GM23338 (cell line): ENCODE measurements at regions not wholly inside any gene's neighbourhood (a gene's known extent, or its start where the extent isn't known, plus 50 kb on each side); places are given as distances from the start of the nearest gene placed in this dataset.

ENCODE experiments used
- ATAC-seq: fragments of 200-7000 bp; cut with Tn5 transposase; 3 replicates; pipeline ENCODE4 v1.9.1; 2020
- DNase-seq: peaks from one replicate; pipeline ENCODE4 v3.0.0-alpha.2; 2015; ENCODE audit warnings: low spot score
- H2AFZ ChIP-seq: fragments of 200-600 bp; sonication (generic); 2 replicates; pipeline ENCODE4 v1.8.0; 2016; ENCODE audit warnings: antibody characterized with exemption, mild to moderate bottlenecking, moderate library complexity
- H3F3A ChIP-seq: fragments of 200-600 bp; sonication (generic); replicated peaks from 2 replicates; pipeline ENCODE4 v1.8.0; 2017; ENCODE audit warnings: antibody characterized with exemption, mixed run types, low read depth
- H3K27ac ChIP-seq: fragments of 200-600 bp; sonication (generic); 2 replicates; pipeline ENCODE4 v1.6.1; 2016; ENCODE audit warnings: low read depth
- H3K27me3 ChIP-seq: fragments of 200-600 bp; sonication (generic); 2 replicates; pipeline ENCODE4 v1.8.0; 2016; ENCODE audit warnings: mild to moderate bottlenecking, mixed run types, moderate library complexity; ENCODE audit not compliant: insufficient read depth
- H3K36me3 ChIP-seq: fragments of 200-600 bp; sonication (generic); 2 replicates; pipeline ENCODE4 v1.8.0; 2016; ENCODE audit warnings: mild to moderate bottlenecking; ENCODE audit not compliant: insufficient read depth
- H3K4me1 ChIP-seq: fragments of 200-600 bp; sonication (generic); 2 replicates; pipeline ENCODE4 v1.8.0; 2016; ENCODE audit warnings: mild to moderate bottlenecking, moderate library complexity; ENCODE audit not compliant: insufficient read depth
- H3K4me2 ChIP-seq: fragments of 200-600 bp; sonication (generic); 2 replicates; pipeline ENCODE4 v1.7.1; 2017; ENCODE audit warnings: mixed run types
- H3K4me3 ChIP-seq: fragments of 200-600 bp; sonication (generic); 2 replicates; pipeline ENCODE4 v1.6.1; 2016; ENCODE audit warnings: mixed run types
- H3K79me2 ChIP-seq: fragments of 200-600 bp; sonication (generic); replicated peaks from 2 replicates; pipeline ENCODE4 v1.8.0; 2017; ENCODE audit warnings: mild to moderate bottlenecking; ENCODE audit not compliant: insufficient read depth
- H3K9me2 ChIP-seq: fragments of 200-600 bp; sonication (generic); 2 replicates; pipeline ENCODE4 v1.8.0; 2017; ENCODE audit not compliant: insufficient read depth
- H4K20me1 ChIP-seq: fragments of 200-600 bp; sonication (generic); replicated peaks from 2 replicates; pipeline ENCODE4 v1.8.0; 2017; ENCODE audit warnings: mild to moderate bottlenecking; ENCODE audit not compliant: insufficient read depth
- H3K27ac Mint-ChIP-seq: 2 replicates; pipeline ENCODE4 v1.8.0; 2020; ENCODE audit warnings: inconsistent platforms, mild to moderate bottlenecking, moderate library complexity, mixed read lengths
- H3K27me3 Mint-ChIP-seq: 3 replicates; pipeline ENCODE4 v1.8.0; 2022; ENCODE audit warnings: low read depth, mild to moderate bottlenecking, moderate library complexity, mixed read lengths, inconsistent platforms; ENCODE audit not compliant: insufficient read depth, poor library complexity
- H3K36me3 Mint-ChIP-seq: 3 replicates; pipeline ENCODE4 v1.8.0; 2021; ENCODE audit warnings: low read depth, mild to moderate bottlenecking, inconsistent platforms, moderate library complexity, mixed read lengths
- H3K4me1 Mint-ChIP-seq: 3 replicates; pipeline ENCODE4 v1.8.0; 2020; ENCODE audit warnings: mild to moderate bottlenecking, inconsistent platforms, mixed read lengths
- H3K4me3 Mint-ChIP-seq: 3 replicates; pipeline ENCODE4 v1.8.0; 2021; ENCODE audit warnings: moderate library complexity, mild to moderate bottlenecking, inconsistent platforms, mixed read lengths
- H3K9me3 Mint-ChIP-seq: 3 replicates; pipeline ENCODE4 v1.8.0; 2020; ENCODE audit warnings: moderate library complexity, mild to moderate bottlenecking, inconsistent platforms, mixed read lengths
- CTCF ChIP-seq, 2 experiments: fragments of 200-600 bp in 1 of 2; sonication (generic) in 1 of 2; conservative IDR thresholded peaks; 2 replicates each; pipeline versions ENCODE4 v1.5.1 to v1.6.1; 2016 to 2017; ENCODE audit warnings: antibody characterized with exemption in 2 of 2, low read depth in 2 of 2, mild to moderate bottlenecking in 2 of 2, moderate library complexity in 1 of 2
- ETS1 ChIP-seq: IDR thresholded peaks from 2 replicates; pipeline ENCODE4 v1.6.1; 2016; ENCODE audit warnings: antibody characterized with exemption
- EZH2phosphoT487 ChIP-seq: fragments of 200-600 bp; sonication (generic); IDR thresholded peaks from one replicate; pipeline ENCODE4 v1.8.1; 2018; ENCODE audit warnings: antibody characterized with exemption; ENCODE audit not compliant: unreplicated experiment
- JUNB ChIP-seq: IDR thresholded peaks from one replicate; pipeline ENCODE4 v1.6.1; 2016; ENCODE audit warnings: antibody characterized with exemption; ENCODE audit not compliant: unreplicated experiment
- NANOG ChIP-seq: IDR thresholded peaks from 2 replicates; pipeline ENCODE4 v1.6.1; 2016; ENCODE audit warnings: antibody characterized with exemption, borderline replicate concordance
- REST ChIP-seq: IDR thresholded peaks from one replicate; pipeline ENCODE4 v1.6.1; 2018; ENCODE audit warnings: antibody characterized with exemption; ENCODE audit not compliant: unreplicated experiment
- ZNF114 ChIP-seq: fragments of 250-450 bp; sonication (Bioruptor Pico); IDR thresholded peaks from 2 replicates; pipeline ENCODE4 v1.5.0; 2020; ENCODE audit warnings: mild to moderate bottlenecking, moderate library complexity
- ZNF331 ChIP-seq: fragments of 250-450 bp; sonication (Bioruptor Pico); IDR thresholded peaks from 2 replicates; pipeline ENCODE4 v1.5.0; 2020; ENCODE audit warnings: low read depth, mild to moderate bottlenecking, moderate library complexity
- ZNF462 ChIP-seq: fragments of 250-450 bp; sonication (Bioruptor Pico); IDR thresholded peaks from 2 replicates; pipeline ENCODE4 v1.5.0; 2020; ENCODE audit warnings: mild to moderate bottlenecking, moderate library complexity

GRCh38 chr3:157605356-157605755 lies 102.1 kb upstream of the VEPH1 start (continued):
- TF ChIP-seq ZNF462 (CRISPR knock-in tag) (no peak), CTCF (conservative IDR thresholded peaks at IDR 0.05; ENCODE audit: low read depth in 2 of 2) (no peak), ZNF114 (CRISPR knock-in tag) (no peak), JUNB (no peak), NANOG (no peak)

- H3K27me3 Mint-ChIP-seq, result no peaks in the 10 kb centered on the region
- H3K4me2 ChIP-seq, result no peak overlapping the region
- no peak overlapping the region for H3K4me3 ChIP-seq
- no peaks in the 10 kb centered on the region for H4K20me1 ChIP-seq
- H2AFZ ChIP-seq, result no peak overlapping the region
- no peak overlapping the region for H3K27ac ChIP-seq
- no peaks in the 10 kb centered on the region for H3K36me3 ChIP-seq
- 0 out of 2 replicates have a peak overlapping the region, but pooled peaks have one; percentile 38 for H3K27ac Mint-ChIP-seq
- no peaks in the 10 kb centered on the region; the same call in 1 of the 2 replicates for H3K4me1 ChIP-seq
- no peaks in the 10 kb centered on the region for H3K36me3 Mint-ChIP-seq
- peaks cover 12% of the 10 kb centered on the region for H3K4me1 Mint-ChIP-seq
- H3K79me2 ChIP-seq, result no peaks in the 10 kb centered on the region
- no peaks in the 10 kb centered on the region for H3K9me3 Mint-ChIP-seq
- H3K9me2 ChIP-seq, result no peaks in the 10 kb centered on the region; the same call in 1 of the 2 replicates
- ATAC-seq (no peak), DNase-seq (no peak)
- H3K4me3 Mint-ChIP-seq, result no peak overlapping the region
- no peaks in the 10 kb centered on the region for H3K27me3 ChIP-seq
- no peaks in the 10 kb centered on the region for H3F3A ChIP-seq
- no peak for TF ChIP-seq ZNF114 (CRISPR knock-in tag)
- TF ChIP-seq ETS1, result no peak
- no peak for TF ChIP-seq CTCF (conservative IDR thresholded peaks at IDR 0.05; ENCODE audit: low read depth in 2 of 2)
- no peak for TF ChIP-seq EZH2phosphoT487
- TF ChIP-seq ZNF331 (CRISPR knock-in tag), result no peak
- TF ChIP-seq REST, result no peak
Observed at GRCh38 chr3:157602424-157602823, 99.2 kb upstream of the VEPH1 start.
